Stimulated activated CD4-positive, alpha-beta T cell treated with anti-CD3 and anti-CD28 coated beads, Interleukin-12 subunit alpha, Interleukin-12 subunit beta, amount 100 ng/mL, for 24 hours (primary cell): ENCODE measurements at regions not wholly inside any gene's neighbourhood (a gene's known extent, or its start where the extent isn't known, plus 50 kb on each side); places are given as distances from the start of the nearest gene placed in this dataset.
A peak's percentile ranks its signal among the peaks of the same experiment; 100 is the strongest.

ENCODE experiments used
- DNase-seq, 2 experiments: peaks; one replicate each; pipeline ENCODE4 v3.0.0-alpha.2; 2020; ENCODE audit warnings: low read depth in 2 of 2

GRCh38 chr1:50292276-50292675 is 131.0 kb downstream of the DMRTA2 start:
- DNase-seq: no peak

DNA sequence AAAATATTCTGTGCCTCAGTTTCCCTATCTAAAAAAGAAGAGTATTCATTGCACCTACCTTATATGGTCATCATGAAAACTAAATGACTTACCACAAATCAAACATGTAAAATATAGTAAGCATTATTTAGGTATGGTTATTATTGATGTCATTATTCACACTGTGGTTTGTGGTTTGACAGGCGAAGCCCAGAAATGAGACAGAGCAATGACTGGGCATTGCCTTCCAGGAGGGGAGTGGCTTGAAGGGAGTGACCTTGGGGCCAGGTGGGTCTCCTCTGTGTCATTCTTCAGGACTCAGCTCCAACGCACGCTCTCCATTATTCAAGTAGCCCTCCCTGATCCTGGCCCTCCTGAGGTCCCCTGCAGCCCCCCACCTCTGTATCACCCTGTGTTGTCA is 133.7 kb downstream of the DMRTA2 start:
- DNase-seq: no peak

GRCh38 chr1:50285994-50286393 is 137.2 kb downstream of the DMRTA2 start:
- no peak for DNase-seq

DNA sequence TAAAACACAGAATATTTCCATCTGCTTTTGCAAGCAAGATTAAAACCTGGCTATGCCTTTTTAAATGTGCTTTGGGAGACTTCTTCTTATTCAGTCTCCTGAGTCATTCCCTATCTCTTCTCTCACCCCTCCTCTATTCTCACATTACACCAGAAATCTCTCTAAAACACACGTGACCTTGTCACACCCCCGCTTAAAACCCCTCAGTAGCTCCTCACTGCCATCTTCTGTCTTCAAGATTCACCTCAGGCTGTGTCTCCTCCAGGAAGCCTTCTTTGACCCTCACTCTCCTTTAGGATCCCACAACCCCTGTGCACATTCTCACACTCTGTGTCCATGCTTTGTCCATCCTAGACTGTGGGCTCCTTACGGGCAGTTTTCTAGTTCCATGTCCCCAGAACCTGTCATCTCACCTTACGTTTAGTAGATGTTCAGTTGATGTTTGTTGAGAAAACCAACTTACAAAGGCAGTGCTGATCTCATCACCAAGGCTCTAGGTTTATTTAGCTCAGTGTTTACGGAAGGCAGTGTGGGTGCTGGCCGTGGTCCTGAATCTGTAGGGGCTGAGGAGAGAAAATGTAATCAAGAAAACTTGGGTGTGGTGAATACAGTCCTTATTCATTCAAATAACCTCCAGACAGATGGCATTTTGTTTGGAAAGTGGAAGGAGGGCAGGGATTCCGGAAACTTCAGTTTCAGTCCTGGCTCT is 143.5 kb downstream of the DMRTA2 start:
- no peak for DNase-seq

DNA sequence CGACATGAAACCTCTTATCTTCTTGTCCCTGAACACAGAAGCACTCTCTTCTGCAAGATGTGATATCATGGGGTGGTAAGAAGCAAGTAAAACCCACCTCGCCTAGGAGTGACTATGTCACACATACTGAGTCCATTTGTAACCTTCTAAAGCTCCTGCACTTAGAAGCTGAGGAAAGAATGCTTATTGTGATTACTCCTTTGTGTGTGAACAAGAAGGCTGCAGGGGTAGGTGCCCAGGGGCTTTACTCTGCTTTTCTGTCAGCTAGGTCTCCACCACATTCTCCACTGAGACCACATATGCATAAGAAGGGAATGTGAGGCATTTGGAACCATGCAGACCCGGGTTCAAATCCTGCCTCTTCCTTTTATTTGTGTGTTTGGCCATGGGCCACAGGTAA is 144.3 kb downstream of the DMRTA2 start:
- no peak for DNase-seq

DNA sequence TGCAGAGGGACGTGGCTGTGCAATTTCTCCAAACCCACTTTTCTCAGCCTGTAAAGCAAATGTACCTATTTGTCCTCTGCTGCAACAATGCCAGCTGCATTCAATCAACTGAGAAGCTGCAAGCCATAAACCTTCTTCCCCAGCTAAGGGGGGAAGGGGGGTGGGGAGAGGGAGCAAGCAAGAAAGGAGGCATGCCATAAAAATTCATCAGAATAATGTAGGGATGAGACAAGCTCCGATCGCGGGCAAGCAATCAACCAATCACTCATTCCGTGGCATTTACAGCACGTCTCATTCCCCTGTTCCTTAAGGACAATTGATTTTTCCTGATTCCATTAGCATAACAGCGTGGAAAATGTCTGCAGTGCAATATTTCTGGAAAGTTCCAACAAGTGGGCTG is 144.8 kb downstream of the DMRTA2 start:
- DNase-seq: no peak

DNA sequence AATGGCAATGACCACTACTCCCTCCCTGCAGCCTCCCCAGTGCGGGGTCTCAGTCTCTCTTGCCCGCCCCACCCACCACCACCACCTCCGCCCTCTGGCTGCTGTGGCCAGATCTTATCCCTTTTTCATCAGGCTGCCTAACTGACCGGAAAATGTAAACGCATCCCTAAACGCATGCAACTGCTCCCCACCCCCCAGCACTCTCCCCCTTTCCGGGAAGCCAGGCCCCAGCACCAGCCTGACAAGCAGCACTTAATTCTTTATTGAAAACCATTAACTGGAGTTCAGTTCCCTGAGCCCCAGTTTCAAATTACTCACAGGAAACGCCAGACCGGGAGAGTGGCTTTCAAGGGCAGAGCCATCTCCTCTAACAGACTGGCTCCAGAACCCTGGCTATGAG is 147.7 kb downstream of the DMRTA2 start:
- no peak for DNase-seq

DNA sequence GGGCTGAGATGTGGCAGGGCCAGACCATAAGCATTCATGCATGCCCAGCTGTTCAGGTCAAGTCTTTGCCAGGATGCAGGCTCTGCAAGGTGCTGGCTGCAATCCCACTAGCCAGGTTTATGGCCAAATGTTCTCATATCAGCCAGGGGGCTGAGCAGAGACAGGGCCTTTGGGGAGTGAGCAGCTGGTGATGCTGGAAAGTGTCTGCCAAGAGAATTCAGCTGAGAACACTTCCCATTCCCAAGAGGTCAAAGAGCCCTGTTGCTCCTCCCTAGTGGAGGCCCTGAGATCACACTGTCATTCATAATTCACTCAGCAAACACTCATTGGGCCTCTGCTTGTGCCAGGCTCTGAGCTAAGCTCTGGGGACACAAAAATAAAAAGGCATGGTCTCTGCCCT is 150.3 kb downstream of the DMRTA2 start:
- DNase-seq: no peak

GRCh38 chr1:50271968-50272578 is 151.2 kb downstream of the DMRTA2 start:
- peak in 1 of 2 experiments; percentile 2 for DNase-seq

- no peak for DNase-seq
These were observed 151.9 kb downstream of the DMRTA2 start for GRCh38 chr1:50271337-50271736.

- DNase-seq: no peak
These were observed 152.3 kb downstream of the DMRTA2 start for GRCh38 chr1:50270926-50271325.

GRCh38 chr1:50268049-50268448 is 155.2 kb downstream of the DMRTA2 start:
- no peak for DNase-seq

GRCh38 chr1:50266509-50266908 is 156.7 kb downstream of the DMRTA2 start:
- DNase-seq: no peak

DNA sequence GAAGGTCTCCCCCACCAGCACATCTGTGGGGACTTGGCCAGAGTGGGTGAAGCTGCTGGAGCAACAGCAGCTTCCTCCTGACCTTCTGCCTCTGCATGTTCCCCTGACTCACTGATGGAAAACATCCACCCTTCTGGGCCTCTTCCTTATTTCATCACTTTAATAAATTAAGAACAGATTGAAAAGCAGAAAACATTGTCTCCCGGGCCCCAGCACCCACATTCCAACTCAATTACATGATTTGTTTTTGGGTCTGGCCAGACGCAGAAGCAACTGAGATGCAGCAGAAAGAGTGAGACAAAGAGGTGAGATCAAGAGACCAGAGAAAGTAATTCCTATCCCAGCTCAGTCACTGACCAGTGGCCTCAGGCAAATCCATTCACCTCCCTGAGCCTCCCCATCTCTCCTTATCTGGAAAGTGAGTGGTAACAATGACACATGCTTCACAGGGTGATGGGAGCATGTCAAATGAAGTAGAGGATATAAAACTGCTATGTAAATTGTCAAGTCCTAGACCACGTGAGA is 157.1 kb downstream of the ELAVL4 start:
- DNase-seq: no peak

DNA sequence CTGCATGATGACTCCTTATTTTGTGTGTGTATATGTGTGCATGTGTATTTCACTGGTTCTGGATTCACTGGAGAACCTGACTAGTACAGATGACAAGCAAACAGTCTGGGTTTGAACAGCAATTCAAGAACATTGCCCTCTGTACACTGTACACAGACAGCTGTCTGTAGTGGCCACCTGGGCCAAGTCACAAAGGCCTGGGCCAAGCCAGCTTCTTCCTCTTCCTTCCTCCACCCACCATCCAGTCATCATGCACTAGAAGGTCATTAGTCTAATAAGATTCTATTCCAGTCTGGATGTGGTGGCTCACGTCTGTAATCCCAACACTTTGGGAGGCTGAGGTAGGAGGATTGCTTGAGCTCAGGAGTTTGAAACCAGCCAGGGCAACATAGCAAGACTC is 155.9 kb downstream of the ELAVL4 start:
- DNase-seq: no peak

GRCh38 chr1:50262436-50262835 is 153.7 kb downstream of the ELAVL4 start:
- DNase-seq: no peak

DNA sequence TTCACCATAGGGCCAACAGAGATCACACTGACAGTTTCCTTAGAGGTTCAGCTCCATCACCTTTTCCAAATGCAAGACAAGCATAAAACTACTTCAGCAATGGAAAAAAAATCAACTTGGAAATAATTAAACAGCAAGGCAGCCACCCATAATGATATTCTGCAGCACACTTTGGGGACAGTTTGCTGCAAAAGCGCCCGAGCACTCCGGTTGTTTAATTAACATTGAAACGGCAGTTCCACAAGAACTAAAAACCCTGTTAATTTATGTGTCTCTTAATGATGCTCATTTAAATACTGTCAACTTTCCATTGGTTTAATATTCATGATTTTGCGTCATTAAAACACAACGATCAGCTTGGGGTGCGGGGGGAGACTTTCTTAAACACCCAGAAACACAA is 153.2 kb downstream of the ELAVL4 start:
- DNase-seq: no peak

DNA sequence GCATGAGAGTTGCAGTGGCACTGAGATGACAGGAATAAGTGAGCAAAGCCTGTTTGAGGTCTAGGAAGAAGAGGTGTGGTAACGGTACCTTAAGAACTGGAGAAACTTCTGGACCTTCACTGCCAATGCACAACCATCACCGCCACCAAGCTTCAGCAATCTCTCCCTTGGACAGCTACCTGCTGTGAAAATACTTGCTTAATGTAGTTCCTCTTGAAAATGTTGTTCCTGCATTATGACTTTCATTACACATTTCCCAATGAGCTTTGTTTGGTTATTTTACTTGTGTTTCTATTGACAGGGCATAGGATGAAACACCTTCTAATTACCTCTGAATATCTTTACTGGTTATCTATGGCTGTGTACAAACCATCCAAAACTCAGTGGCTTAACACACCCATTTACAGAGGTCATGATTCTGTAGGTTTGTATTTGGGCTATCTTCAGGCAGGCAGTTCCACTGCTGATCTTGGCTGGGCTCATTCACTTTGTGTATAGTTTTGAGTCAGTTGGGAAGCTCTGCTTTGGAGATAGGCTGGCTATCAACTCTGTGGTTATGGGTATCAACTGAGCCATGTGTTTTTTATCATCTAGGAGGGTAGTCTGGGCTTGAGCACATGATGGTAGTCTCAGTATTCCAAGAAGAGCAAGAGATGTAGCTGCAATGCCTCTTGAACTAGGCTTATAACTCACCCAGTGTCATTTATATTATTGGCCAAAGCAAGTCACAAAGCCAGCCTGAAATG is 149.4 kb downstream of the ELAVL4 start:
- no peak for DNase-seq

GRCh38 chr1:50257029-50257428 is 148.3 kb downstream of the ELAVL4 start:
- DNase-seq: no peak
